A204.1 (cell line): ENCODE measurements at regions not wholly inside any gene's neighbourhood (a gene's known extent, or its start where the extent isn't known, plus 50 kb on each side); places are given as distances from the start of the nearest gene placed in this dataset.

Experiments used
- FAIRE-seq: peaks from 2 replicates; lab custom pipeline; 2012; peaks lifted over from hg19 to GRCh38; lab: Jason Lieb, UNC

GRCh38 chr7:42987648-42988214, 55.6 kb downstream of the MRPL32 start:
- no peak for FAIRE-seq

DNA sequence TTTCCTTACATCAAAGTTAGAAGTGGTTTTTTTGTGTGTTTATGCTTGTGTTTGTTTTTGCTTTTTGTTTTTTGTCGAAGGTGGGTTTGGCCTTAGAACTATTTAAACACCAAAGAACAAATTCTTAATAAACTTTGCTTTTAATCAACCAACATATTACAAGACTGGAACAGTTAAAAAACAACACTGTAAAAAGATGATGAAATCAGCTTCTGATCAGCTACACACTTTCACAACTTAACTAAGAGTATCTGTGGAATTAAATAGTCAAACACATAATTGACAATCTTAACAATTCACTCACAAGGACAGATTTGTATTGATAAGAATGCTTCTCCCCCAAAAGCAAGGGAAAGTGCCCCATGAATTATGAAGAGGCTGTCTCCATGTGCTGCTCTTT, 58.8 kb downstream of the MRPL32 start:
- no peak for FAIRE-seq

DNA sequence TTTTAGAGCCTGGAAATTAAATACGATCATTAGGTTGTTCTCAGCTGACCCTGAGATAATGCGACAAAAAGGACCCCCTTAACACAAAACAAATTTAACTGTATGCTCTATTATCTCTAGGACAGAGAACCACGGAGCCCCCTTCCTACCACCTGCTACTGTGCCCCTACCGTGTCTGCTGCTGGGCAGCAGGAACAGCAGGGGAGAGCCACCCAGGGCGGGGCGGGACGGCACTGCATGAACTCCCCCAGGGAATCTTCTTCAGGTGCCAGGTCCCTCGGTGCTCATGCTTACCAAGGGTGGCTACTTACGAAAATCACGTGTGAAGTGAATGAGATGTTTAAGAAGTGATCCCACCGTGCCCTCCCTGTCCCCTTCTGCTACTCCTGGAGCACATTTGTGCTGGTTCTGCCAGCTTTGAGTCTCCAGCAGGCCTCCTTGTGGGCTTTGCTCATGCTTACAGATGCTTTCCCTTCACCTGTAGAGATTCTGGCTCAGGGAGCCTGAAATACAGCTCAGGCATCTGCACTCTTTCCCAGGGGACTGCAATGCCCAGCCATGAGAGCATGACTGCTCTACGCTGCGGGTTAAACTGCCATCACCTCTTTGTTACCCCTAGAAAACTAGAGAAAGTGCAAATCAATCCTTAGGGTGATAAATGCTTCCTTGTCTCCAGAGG, 59.9 kb downstream of the MRPL32 start:
- no peak for FAIRE-seq

DNA sequence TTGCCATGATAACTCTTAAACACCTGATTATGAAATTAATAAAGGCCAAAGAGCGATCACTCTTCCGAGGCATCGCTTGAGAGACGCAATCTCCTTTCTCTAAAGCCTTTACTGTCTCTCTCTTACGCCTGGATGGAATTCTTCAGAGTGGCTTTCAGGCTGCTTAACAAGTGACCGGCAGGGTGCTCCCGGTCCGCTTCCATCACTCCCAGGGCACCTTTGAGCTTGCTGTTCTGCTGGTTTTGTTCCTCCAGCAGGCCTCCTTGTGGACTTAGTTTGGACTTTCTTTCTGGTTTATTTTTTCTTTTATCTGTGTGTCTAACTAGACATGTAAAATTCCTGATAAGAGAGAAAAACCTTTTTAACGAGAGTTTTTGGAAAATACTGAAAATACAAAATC, 60.9 kb downstream of the MRPL32 start:
- FAIRE-seq, result no peak

DNA sequence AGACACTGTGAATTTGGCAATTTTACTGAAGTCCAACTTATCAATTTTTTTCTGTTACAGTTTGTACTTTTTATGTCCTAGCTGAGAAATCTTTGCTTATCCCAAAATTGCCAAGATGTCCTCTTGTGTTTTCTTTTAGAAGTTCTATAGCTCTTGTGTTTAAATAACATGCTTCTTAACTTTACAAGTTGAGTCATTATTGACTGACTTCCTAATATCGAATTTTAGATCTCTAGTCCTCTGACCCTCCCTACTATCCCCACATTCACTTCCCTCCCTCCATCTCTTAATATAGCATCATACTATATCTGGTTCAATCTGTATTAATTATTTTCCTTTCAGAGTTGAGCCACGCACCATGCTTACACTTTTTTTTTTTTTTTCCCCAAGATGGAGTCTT, 61.9 kb downstream of the MRPL32 start:
- FAIRE-seq, result no peak

DNA sequence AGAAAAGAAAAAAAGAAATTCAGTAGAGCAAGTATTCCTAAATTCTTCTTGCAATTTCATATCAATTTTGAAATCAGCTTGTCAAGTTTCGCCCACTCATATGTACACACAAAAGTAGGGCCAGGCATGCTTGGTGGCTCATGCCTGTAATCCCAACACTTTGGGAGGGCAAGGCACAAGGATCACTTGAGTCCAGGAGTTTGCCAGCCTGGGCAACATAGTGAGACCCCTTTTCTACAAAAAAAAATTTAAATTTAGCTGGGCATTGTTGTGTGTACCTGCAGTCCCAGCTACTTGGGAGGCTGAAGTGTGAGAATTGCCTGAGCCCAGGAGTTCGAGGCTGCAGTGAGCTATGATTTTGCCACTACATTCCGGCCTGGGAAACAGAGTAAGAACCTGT, 65.4 kb downstream of the MRPL32 start:
- no peak for FAIRE-seq

GRCh38 chr7:43004082-43004481, 71.9 kb downstream of the MRPL32 start:
- no peak for FAIRE-seq

GRCh38 chr7:43006008-43006407, 73.8 kb downstream of the MRPL32 start:
- no peak for FAIRE-seq

- FAIRE-seq, result no peak
These were observed 77.9 kb downstream of the MRPL32 start for GRCh38 chr7:43010061-43010460.

DNA sequence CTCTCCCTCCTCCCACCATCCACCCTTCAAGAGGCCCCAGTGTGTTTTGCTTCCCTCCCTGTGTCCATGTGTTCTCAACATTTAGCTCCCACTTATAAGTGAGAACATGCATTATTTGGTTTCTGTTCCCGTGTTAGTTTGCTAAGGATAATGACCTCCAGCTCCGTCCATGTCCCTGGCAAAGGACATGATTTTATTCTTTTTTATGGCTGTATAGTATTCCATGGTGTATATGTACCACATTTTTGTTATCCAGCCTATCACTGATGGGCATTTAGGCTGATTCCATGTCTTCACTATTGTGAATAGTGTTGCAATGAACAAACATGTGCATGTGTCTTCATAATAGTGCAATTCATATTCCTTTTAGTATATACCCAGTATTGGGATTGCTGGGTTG, 79.7 kb downstream of the MRPL32 start:
- FAIRE-seq, result no peak

DNA sequence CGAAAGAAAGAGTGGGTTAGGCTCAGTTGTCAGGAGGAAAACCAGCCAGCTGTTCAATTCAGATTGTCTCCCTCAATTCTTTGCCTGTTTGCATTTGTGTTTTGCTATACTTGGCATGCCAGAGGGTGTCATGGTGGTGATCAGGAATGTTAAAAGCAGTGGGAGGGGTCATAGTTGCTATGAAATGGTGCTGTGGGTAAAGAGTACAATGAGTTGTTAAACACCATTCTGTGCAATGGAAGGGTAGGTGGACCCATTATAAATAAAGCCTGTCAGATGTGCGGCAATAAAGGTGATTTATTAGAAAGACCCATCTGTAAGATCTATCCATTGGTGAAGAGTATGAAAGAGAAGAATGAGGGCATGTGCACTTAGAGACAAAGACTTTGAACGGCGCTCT, 82.2 kb downstream of the MRPL32 start:
- FAIRE-seq, result no peak

GRCh38 chr7:43015301-43015700, 83.1 kb downstream of the MRPL32 start:
- no peak for FAIRE-seq

- FAIRE-seq, result no peak
These were observed 86.3 kb downstream of the MRPL32 start for GRCh38 chr7:43018446-43018845.

- FAIRE-seq, result no peak
These were observed 89.3 kb downstream of the MRPL32 start for GRCh38 chr7:43021431-43021830.

GRCh38 chr7:43022008-43022407, 89.8 kb downstream of the MRPL32 start:
- FAIRE-seq, result no peak

- no peak for FAIRE-seq
These were observed 79.1 kb upstream of the HECW1 start for GRCh38 chr7:43033369-43033768.

DNA sequence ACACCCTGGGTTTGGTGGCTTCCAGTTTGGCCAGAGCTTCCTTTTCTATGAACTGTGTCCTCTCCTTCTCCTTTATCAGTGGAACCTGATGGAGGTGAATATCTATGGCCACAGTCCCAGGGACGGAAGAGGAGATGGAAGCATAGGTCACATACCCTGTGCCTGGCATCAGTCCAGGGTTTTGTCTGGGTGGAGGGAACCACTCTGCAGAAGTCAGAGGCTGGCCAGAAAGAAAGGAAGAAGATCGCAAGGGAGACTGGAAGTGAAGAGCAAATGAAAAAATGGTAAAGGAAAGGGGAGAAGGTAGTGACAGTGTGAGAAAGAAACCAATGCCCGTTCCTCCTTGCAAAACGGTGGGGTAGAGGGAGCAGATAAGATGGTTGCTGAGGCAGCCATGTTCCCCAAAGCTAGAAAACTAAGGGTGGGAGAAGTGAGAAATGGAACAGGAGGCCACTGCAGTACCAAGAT, 77.9 kb upstream of the HECW1 start:
- no peak for FAIRE-seq

GRCh38 chr7:43037531-43037930, 74.9 kb upstream of the HECW1 start:
- FAIRE-seq, result no peak

DNA sequence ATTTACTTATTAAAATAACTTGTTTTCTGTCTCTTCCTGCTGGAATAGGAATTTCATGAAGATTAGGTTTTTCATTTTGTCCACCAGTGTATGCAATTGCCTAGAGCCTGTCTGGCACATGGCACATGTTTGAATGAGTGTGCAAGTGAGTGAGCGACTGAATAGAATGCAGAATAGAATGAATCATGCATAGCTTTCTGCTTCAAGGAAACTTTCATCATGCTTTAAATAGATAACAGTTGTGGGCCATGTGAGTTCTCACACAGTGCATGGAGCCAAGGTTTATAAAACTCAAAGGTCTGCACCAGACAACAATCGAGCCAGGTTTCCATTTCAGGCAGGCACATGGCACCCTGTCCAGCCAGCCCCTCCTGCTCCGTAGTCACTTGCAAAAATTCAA, 74.2 kb upstream of the HECW1 start:
- FAIRE-seq, result no peak

- FAIRE-seq, result no peak
These were observed 73.1 kb upstream of the HECW1 start for GRCh38 chr7:43039346-43039745.

DNA sequence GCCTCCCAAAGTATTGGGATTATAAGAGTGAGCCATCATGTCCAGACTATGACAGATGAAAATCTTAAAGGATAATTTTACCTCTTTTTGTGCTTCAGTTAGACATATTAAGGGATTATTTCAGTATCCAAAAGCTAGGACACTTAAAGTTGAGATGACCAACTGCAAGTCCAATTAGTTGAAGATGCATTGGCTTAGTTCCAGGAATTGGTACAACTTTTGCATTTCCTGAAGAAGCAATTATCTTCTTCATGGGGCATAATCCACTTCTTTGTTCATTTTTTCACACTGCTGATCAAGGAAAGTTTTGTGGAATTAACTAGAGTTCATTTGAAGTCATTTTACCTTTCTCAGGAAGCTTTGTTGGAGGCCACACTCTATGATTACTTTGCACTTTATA, 72.0 kb upstream of the HECW1 start:
- no peak for FAIRE-seq

GRCh38 chr7:43041105-43041504, 71.3 kb upstream of the HECW1 start:
- FAIRE-seq, result no peak

DNA sequence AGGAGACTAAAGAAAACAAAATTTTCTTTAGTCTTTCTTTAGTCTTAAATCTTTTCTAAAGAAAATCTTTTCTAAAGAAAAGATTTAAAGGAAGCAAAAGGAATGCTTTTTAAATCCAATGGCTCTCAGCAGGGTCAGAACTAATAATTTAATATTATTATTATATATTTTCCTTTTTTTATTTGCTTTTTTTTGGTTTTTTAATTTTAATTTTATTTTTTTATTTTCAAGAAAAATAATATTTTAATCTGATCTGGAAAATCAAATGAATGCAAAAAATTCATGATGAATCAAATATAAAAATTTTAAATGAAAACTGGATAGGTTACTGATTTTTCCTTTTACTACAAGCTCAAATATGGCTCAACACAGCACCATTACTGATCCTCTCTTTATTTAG, 70.7 kb upstream of the HECW1 start:
- FAIRE-seq, result peak; percentile 70

- FAIRE-seq, result no peak
These were observed 70.1 kb upstream of the HECW1 start for GRCh38 chr7:43042302-43042701.
